ENCODE measurements at regions not wholly inside any gene's neighbourhood (a gene's known extent, or its start where the extent isn't known, plus 50 kb on each side); places are given as distances from the start of the nearest gene placed in this dataset.

DNA sequence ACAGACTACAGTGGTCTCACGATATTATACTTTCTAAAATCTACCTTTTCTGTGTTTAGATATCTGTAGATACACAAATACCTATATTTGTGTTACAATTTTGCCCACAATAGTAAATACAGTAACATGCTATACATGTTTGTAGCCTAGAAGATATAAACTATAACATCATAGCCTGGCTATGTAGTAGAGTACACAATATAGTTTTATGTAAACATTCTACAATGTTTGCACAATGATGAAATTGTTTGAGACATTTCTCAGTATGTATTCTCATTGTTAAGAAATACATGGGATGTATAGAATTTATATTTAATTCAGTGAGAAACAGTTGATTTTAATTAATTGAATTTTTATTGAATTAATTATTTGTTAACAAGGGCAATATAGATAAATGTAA lies 1367.0 kb downstream of the OTOL1 start:
- no peak for TF ChIP-seq CTCF (IDR thresholded peaks at IDR 0.05)
- no peak for TF ChIP-seq POLR2AphosphoS5 (IDR thresholded peaks at IDR 0.05)
- no peak for TF ChIP-seq POLR2A (IDR thresholded peaks at IDR 0.05)
- TF ChIP-seq EP300 (IDR thresholded peaks at IDR 0.05): no peak

All from gastroesophageal sphincter (tissue), 3 donors.